ENCODE measurements at regions not wholly inside any gene's neighbourhood (a gene's known extent, or its start where the extent isn't known, plus 50 kb on each side); places are given as distances from the start of the nearest gene placed in this dataset.

- Histone ChIP-seq H3K4me3 (no peak overlapping the region), H3K4me1 (replicated peaks in 1 of 2) (peaks cover 0 to 8% of the 10 kb centered on the region in 2 donors), H3K27me3 (no peaks in the 10 kb centered on the region), H3K36me3 (replicated peaks in 1 of 2) (no peaks in the 10 kb centered on the region), H3K27ac (no peak overlapping the region), H3K9me3 (replicated peaks in 1 of 3) (no peaks in the 10 kb centered on the region)
- intact Hi-C loops (cut with DNase I) = no loop called here
- TF ChIP-seq CTCF (IDR thresholded peaks at IDR 0.05) (no peak), POLR2A (IDR thresholded peaks at IDR 0.05) (no peak)
- DNase-seq = peak in 1 of 7 donors; percentile 44
- WGBS, 4 donors = 79 to 89% (median 83%) methylated on average over 7 of the region's 7 CpGs
Observed at GRCh38 chr9:89668216-89668865, 63.5 kb downstream of the GADD45G start.

GRCh38 chr9:89668866-89669246, 64.0 kb downstream of the GADD45G start:
- Histone ChIP-seq H3K9me3 (replicated peaks in 1 of 3) (no peaks in the 10 kb centered on the region), H3K36me3 (replicated peaks in 1 of 2) (no peaks in the 10 kb centered on the region), H3K27me3 (no peaks in the 10 kb centered on the region), H3K27ac (no peak overlapping the region), H3K4me1 (replicated peaks in 1 of 2) (peaks cover 0 to 4% of the 10 kb centered on the region in 2 donors), H3K4me3 (no peak overlapping the region)
- WGBS, 4 donors = 90 to 100% (median 93%) methylated on average over 2 of the region's 2 CpGs
- no peak for DNase-seq
- TF ChIP-seq POLR2A (IDR thresholded peaks at IDR 0.05) (no peak), CTCF (IDR thresholded peaks at IDR 0.05) (no peak)
- intact Hi-C loops (cut with DNase I) = no loop called here

- no peak for DNase-seq
- intact Hi-C loops (cut with DNase I) = no loop called here
Observed at GRCh38 chr9:89669361-89669842, 64.6 kb downstream of the GADD45G start.

GRCh38 chr9:89670114-89670513, 65.3 kb downstream of the GADD45G start:
- 90 to 98% (median 93%) methylated on average over 5 of the region's 5 CpGs for WGBS, 4 donors
- Histone ChIP-seq H3K27ac (no peak overlapping the region), H3K4me3 (no peak overlapping the region), H3K9me3 (replicated peaks in 1 of 3) (no peaks in the 10 kb centered on the region), H3K36me3 (replicated peaks in 1 of 2) (no peaks in the 10 kb centered on the region), H3K4me1 (replicated peaks in 1 of 2) (peaks cover 3 to 6% of the 10 kb centered on the region in 2 donors), H3K27me3 (no peaks in the 10 kb centered on the region)
- DNase-seq = no peak
- intact Hi-C loops (cut with DNase I) = no loop called here
- TF ChIP-seq POLR2A (IDR thresholded peaks at IDR 0.05) = no peak
- TF ChIP-seq CTCF (IDR thresholded peaks at IDR 0.05) = no peak

More at GRCh38 chr9:89669361-89669842, 64.6 kb downstream of the GADD45G start:
- no peak overlapping the region for H3K27ac ChIP-seq
- H3K9me3 ChIP-seq (replicated peaks in 1 of 3) = no peaks in the 10 kb centered on the region
- WGBS, 4 donors = 91 to 100% (median 96%) methylated on average over 2 of the region's 2 CpGs
- no peak overlapping the region for H3K4me3 ChIP-seq
- H3K4me1 ChIP-seq (replicated peaks in 1 of 2) = no peaks in the 10 kb centered on the region
- H3K36me3 ChIP-seq (replicated peaks in 1 of 2) = no peaks in the 10 kb centered on the region
- TF ChIP-seq CTCF (IDR thresholded peaks at IDR 0.05) (no peak), POLR2A (IDR thresholded peaks at IDR 0.05) (no peak)
- H3K27me3 ChIP-seq = no peaks in the 10 kb centered on the region
